DOHH2 (cell line): ENCODE measurements at regions not wholly inside any gene's neighbourhood (a gene's known extent, or its start where the extent isn't known, plus 50 kb on each side); places are given as distances from the start of the nearest gene placed in this dataset.

Experiments used
- CTCF ChIP-seq: fragments of 200-600 bp; sonication (generic); IDR thresholded peaks from one replicate; pipeline ENCODE4 v1.5.1; 2014; ENCODE audit warnings: antibody characterized with exemption, mild to moderate bottlenecking, low read depth, low read length; ENCODE audit not compliant: poor library complexity, severe bottlenecking
- EZH2phosphoT487 ChIP-seq: fragments of 200-600 bp; sonication (generic); IDR thresholded peaks from 2 replicates; pipeline ENCODE4 v1.6.1; 2017; ENCODE audit warnings: borderline replicate concordance, mild to moderate bottlenecking, antibody characterized with exemption, low read length, moderate library complexity, mixed read lengths

GRCh38 chr13:73991384-73991783 is 142.8 kb downstream of the KLF12 start:
- TF ChIP-seq CTCF (no peak), EZH2phosphoT487 (no peak)
